DMS153 (cell line): ENCODE measurements at regions not wholly inside any gene's neighbourhood (a gene's known extent, or its start where the extent isn't known, plus 50 kb on each side); places are given as distances from the start of the nearest gene placed in this dataset.

Experiments used
- DNase-seq: peaks from one replicate; lab custom pipeline; 2025; lab: John Stamatoyannopoulos, UW

GRCh38 chr9:13896922-13897835, 416.8 kb downstream of the NFIB start:
- DNase-seq = no peak

DNA sequence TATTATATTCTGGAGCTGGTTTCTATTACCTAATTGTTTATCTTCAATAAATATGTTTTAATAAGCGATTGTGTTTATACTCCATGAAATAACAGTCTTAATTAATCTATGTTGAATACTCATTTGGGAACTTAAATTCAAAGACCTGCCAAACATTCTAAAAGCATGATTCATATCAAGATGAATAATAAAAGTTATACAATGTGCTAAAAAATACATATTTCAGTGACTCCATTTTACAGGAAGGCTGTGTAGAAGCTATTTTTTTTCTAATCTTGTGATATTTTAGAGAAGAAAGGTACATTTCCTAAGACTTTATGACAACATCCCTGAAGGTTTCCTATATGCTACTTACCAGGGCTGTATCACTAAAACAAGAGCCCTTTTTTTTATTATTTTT, 417.9 kb downstream of the NFIB start:
- no peak for DNase-seq

DNA sequence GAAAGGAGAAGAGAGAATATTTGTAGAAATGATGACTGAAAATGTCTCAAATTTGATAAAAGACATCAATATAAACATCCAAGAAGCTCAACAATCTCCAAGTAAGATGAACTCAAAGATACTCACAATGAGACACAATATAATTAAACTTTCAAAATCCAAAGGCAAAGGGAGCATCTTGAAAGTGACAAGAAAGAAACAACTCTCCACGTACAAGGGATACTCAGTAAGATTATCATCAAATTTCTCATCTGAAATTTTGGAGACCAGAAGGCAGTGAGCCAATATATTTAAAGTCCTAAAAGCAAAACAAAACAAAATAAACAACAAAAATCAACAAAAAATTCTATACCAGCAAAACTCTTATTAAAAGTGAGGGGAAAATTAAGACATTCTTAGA, 428.7 kb downstream of the NFIB start:
- DNase-seq = no peak

DNA sequence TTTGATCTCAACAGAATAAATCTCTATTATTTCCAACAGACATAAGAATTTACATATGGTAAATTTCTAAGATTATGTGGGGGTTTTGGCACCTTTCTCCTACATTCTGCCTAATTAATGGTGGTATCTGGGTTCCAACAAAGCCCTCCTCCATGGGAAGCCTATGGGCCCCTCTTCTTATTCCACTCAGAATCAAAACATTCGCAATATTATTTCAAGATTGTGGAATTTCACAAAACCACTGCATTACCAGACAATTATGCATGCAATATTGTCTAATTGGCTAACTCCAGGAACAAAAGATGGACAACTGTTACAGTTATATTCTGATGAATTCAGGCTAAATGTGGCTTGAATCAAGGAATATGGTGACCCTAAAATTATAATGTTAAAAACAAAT, 434.0 kb downstream of the NFIB start:
- DNase-seq = no peak

GRCh38 chr9:13879011-13879410, 434.9 kb downstream of the NFIB start:
- DNase-seq = no peak

- no peak for DNase-seq
These were observed 435.7 kb downstream of the NFIB start for GRCh38 chr9:13878241-13878711.

- no peak for DNase-seq
These were observed 437.2 kb downstream of the NFIB start for GRCh38 chr9:13876741-13877140.

- DNase-seq = no peak
These were observed 440.7 kb downstream of the NFIB start for GRCh38 chr9:13873203-13873602.

DNA sequence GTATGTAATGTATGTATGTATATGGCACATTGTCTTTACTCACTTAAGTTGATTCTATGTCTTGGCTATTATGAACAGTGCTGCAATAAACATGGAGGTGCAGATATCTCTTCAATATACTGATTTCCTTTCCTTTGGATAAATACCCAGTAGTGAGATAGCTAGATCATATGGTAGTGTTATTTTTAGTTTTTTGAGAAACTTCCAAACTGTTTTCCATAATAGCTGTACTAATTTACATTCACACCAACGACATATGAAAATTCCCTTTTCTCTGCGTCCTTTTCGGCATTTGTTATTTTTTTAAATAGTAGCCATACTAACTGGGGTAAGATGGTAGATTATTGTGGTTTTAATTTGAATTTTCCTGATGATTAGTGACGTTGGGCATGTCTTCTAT, 445.6 kb downstream of the NFIB start:
- no peak for DNase-seq

- DNase-seq = no peak
These were observed 448.1 kb downstream of the NFIB start for GRCh38 chr9:13865869-13866268.

DNA sequence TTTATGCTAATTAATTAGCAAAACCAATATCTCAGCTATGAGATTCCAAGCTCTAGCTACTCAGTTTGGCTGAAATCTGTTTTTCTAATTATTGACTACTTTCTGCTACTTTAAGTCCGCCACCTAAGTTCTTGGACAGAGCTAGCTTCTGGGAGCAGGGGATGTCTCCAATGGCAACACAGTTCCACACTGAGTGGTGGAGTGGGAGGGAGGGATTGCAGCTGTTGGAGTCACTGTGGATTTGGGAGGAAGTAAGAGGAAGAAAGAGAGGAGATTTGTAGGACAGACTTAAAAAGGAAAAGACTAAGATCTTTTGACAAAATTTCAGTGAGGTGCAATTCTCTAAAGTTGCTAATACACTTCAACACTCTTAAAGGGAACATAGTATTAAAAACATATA, 450.8 kb downstream of the NFIB start:
- no peak for DNase-seq

DNA sequence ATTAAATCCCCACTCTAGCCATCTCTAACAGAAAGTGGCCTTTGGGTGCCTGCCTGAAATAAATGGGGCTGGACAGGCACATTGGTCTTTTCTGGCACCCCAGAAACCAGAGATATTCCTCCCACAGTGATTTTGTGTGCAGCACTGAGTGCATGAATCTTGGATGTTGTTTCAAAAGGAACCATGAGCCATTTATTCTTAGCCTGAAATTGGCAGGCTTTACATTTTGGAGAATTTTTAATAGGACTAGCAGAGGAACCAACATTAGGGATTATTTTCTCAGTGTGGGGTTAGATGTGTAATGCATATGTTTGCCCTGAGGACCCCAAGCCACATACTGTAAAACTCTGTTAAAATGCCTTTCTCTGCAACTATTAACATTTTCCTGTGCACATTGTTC, 451.3 kb downstream of the NFIB start:
- DNase-seq = no peak

DNA sequence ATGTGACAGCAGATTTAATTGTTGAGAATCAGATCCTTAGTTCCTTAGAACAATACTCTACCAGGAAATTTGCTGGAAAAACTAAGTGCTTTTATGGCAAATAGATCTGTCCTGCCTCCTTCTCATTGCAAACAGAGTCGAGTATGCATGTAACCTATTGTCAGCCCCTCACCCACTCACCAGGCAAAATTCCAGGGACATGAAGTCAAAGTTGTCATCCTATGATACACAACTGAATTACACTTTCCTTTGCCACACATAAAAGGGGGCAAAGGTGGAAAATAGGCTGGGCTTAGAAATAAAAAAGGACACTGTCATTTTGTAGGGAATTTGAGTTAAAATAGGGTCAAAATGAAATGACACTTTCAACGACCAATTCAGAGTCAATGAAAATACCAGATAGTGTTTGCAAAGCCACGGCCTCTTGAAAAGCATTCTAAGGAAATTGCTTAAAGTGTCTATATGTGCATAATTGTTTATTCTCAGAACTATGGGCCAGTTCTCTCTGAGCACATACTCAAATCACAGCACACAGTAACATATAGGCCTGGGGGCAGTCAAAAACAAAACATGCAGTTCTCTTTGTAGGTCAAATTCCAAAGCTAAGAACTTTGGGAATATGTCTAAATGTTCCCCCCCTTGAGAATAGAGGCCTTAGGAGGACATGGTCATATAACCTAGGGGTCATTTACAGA, 452.8 kb downstream of the NFIB start:
- no peak for DNase-seq

- DNase-seq = no peak
These were observed 453.9 kb downstream of the NFIB start for GRCh38 chr9:13860019-13860418.

GRCh38 chr9:13857521-13857920, 456.4 kb downstream of the NFIB start:
- DNase-seq = no peak

DNA sequence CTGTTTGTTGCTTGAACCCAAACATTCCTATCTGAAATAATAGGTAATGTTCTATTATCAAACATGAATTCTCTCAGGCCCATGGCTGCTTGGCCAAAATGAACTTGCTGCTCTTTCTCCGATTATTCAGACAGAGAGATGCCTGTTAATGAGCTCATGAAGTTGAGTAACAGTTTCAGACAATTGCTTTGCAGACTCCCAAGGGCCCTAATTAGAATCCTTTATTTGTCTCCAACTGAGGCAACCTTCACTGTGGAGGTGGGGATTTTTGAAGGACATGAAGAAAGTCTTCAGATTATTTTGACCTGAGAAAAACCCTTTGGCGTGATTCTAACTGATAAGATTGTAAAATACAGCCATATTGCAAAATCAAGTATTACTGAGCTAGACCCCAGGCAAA, 466.7 kb downstream of the NFIB start:
- no peak for DNase-seq

DNA sequence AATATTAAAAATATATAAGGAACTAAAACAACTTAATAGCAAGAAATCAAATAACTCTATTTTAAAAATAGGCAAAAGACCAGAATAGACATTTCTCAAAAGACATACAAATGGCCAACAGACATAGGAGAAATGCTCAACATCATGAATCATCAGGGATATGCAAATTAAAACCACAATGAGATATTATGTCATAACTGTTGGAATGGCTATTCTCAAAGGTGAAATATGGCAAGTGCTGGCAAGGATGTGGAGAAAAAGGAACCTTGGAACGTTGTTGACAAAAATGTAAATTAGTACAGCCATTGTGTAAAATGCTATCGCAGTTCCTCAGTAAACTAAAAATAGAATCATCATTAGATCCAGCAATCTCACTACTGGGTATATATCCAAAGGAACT, 468.5 kb downstream of the NFIB start:
- DNase-seq = no peak

DNA sequence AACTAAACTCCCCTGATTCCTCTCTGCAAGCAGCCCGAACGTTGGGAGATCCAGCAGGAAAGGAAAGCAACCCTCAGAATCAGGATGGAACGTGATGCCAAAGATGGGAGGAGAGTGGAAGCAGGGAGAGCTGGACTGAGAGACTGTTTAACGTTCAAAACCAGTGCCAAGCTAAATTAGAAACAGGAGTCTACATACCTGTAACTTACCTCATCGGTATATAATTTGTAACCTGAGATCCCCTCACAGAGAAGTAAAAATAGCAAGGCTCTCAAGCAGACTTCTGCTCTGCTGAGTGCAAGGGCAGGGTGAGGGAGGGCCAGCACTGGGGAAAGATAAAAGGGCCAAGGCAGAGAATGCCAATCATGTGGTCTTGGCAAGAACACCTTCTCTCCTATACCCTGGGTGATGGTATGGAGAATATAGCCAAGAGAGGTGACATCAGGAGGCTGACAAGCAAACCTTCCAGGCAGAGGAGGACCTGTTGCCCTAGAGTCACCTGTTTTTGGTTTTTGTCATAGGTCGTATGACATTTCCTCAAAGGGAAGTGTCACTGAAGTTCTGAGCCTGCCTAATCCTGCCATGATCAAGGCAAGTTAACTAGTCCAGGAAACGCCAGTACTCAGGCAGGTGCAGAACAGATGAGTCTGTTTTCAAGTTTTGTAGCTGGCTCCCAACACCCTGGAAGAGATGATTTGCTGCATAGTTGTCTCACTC, 472.0 kb downstream of the NFIB start:
- DNase-seq = peak; percentile 75

DNA sequence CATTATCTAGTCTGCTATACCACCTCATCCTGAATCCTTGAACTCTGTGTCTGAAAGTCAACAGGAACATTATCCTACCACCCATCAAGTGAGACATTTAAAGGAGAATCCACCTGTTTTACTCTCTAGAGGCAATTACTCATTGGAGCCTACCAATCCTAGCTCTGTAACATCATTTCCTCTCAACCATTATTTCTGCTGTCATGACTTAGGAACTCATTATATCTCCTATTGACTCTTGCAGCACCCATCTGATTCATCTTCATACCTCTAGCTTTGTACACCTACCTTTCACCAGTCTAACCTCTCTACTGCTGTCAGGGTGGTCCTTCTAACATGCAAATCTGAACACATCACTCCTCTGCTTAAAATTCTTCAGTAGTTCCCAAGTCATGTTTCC, 481.5 kb downstream of the NFIB start:
- no peak for DNase-seq

DNA sequence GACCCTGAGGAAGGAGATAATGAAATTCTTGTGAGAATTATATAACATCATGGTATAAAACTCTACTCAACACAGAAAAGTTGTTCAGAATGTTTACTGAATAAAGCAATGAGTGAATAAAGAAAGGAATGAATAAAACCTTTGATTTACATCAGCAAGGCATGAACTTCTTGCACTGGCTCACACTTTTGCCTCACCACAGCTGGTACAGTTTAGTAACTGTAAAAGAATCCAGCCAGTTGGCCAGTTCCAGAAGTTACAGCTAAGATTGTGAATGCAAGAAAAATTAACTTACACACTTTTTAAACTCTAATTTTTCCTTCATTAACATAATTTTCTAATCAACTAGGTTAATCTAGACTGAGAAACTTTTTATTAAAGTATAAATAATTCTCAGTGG, 490.9 kb downstream of the NFIB start:
- no peak for DNase-seq

- DNase-seq = no peak
These were observed 496.1 kb downstream of the NFIB start for GRCh38 chr9:13817754-13818278.

DNA sequence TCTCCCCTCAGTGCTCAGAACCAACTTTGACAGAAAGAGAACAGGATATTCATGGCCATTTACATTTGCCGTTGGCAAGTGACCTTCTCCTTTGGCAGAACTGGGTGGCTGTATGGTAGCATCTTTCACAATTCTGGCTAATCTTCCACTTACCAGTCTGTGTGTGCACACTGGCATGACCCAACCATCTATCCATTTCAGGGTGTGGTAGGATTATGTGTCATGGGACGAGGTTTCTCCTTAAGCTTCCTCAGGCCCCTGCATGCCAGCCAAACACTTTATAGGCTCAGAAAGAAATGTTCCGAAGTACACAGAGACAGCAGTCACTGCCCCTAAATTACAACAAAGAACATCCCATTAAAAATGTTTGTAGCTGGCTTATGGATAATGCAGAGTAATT, 497.1 kb downstream of the NFIB start:
- DNase-seq = no peak
